ENCODE measurements at regions not wholly inside any gene's neighbourhood (a gene's known extent, or its start where the extent isn't known, plus 50 kb on each side); places are given as distances from the start of the nearest gene placed in this dataset.

- FAIRE-seq: no peak
Observed at GRCh38 chr4:14667624-14668151, 334.6 kb upstream of the CPEB2 start.

DNA sequence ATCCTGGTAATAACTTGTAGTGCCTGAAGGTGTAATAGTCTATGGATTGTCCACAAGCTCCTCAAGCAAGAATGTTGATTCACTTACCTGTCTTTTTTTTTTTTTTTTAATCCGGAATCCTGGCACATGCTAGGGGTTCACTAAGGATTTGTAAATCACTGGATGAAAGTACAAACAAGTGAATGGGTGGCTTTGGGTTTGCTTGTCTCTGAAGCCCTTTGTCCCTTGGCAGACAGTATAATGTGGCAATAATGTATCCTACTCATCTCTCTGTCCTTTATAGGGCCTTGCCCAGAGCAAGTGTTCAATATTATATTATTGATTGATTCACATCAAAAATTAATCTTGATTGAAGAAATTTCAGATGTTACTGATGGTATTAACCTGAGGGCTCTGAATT is 334.0 kb upstream of the CPEB2 start:
- no peak for FAIRE-seq

- no peak for FAIRE-seq
Observed at GRCh38 chr4:14669371-14669770, 332.9 kb upstream of the CPEB2 start.

DNA sequence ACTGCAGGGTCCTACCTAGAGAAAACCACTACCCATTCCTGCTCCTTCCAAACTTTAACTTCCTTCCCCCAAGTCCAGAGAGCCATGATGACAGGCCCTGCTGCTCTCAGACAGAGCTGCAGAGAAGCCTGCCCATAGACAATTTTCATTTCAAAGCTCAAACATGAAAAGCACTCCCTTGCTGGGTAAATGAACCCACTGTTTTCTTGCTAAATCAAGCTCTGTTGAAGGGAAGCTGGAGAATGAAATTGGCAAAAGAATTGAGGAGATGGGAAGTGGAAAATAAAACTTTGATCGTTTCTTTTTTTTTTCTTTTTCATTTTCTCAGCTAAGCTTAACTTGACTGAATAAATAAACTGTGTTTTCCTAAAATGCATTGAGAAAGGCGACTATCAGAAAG is 331.1 kb upstream of the CPEB2 start:
- FAIRE-seq: no peak

- FAIRE-seq: no peak
Observed at GRCh38 chr4:14675279-14675985, 326.8 kb upstream of the CPEB2 start.

DNA sequence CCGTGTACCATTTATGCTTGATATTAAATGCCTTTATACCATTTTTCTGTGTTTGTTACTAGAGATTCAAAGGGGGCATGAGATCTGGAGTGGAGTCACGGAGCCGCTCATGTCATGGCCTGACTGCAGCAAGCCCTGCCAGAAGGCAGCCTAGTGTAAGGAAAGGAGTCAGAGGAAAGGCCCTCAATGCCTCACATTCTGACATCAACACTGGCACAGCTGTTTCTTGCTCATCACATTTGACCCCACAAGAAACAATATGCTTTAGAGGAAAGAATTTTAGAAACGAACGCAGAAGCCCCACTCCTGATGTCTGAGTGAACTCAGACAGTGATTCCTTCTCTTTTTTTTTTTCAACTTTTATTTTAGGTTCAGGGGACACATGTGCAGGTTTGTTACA is 322.4 kb upstream of the CPEB2 start:
- FAIRE-seq: no peak

GRCh38 chr4:14681330-14681729 is 321.0 kb upstream of the CPEB2 start:
- FAIRE-seq: no peak

- no peak for FAIRE-seq
Observed at GRCh38 chr4:14693728-14694127, 308.6 kb upstream of the CPEB2 start.

DNA sequence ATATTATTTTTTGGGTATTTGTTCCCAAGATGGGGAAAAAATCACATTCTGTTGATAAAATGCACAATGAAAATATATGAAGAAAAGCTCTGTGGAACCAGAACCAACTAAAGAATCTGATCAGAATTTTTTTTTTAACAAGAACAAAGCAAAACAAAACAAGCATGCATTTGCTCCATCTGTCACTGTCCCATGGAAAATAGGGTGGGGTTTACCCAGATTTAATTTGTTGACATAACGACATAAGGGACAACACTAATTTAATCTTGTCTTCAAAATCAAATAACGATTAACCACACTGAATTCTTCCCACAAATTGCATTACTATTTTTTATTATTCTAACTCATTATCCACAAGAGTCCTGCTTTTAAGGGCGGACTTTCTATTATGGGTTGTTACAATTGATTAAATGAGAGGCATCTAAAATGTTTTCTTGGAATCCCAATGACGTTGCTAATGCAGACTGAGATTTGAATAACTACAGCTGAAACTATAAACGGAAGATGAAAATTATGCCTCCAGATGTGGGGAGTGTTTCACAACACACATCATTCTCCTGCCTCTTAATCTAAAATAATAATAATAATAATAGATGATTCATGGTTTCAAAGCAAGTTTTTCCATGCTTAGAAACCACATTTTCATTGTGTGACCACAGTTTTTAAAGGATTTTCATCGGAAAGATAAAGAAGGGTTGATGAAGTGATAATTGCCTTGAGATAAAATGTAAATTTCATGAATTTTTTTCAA is 307.0 kb upstream of the CPEB2 start:
- peak; percentile 88 for FAIRE-seq

DNA sequence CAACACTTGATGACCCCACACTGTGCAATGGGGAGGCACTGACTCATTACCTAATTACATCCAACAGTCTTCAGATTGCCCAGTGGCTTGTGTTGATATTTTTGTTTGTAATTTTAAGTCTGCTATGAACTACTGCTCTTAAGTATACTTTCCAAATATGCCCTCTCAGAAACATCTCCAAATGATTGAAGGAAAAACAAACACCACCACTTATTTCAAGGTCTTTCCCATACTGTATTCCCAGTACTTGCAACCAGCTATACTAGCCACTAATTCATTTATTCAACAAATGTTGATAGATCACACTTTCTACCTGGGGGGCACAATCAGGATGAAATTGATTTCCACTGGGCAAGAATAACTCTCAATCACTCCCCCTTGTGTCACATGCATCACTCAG is 302.2 kb upstream of the CPEB2 start:
- no peak for FAIRE-seq

- no peak for FAIRE-seq
Observed at GRCh38 chr4:14700544-14700943, 301.7 kb upstream of the CPEB2 start.

DNA sequence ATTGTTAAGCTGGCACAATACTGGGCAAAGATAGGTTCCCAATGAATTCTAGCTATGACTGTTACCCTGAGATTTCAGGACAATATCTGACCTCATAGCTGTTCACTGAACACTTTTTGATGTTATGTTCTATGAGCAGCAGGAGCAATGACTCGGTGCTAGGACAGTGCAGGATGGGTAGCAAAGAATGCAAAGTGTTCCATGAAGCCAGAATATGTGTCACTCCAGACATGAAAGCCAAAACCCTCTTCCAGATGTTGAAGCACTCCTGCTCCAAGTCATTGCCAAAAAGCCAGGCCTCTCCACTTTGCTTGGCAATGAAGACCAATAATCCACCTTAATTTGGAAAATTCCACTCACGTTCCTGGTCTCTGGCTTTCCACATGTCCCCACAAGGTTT is 300.9 kb upstream of the CPEB2 start:
- no peak for FAIRE-seq

GRCh38 chr4:14701896-14702295 is 300.4 kb upstream of the CPEB2 start:
- FAIRE-seq: no peak

DNA sequence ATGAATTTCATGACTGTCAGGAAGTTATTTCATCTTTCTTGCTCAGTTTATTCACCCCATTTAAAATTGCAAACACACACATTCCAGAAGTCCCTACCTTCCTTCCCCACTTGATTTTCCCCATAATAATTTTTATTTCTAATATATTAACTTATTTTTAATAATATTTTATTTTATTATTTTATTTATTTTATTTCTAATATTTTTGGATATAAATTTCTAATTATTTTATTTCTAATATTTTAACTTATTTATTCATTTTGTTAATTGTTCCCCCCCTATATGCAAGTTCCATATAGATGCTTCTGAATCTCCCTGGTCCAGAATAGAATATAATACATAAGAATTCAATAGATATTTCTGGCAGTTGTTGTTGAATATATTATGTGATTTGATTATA is 293.7 kb upstream of the CPEB2 start:
- FAIRE-seq: peak; percentile 60

GRCh38 chr4:14711259-14711658 is 291.0 kb upstream of the CPEB2 start:
- FAIRE-seq: no peak

DNA sequence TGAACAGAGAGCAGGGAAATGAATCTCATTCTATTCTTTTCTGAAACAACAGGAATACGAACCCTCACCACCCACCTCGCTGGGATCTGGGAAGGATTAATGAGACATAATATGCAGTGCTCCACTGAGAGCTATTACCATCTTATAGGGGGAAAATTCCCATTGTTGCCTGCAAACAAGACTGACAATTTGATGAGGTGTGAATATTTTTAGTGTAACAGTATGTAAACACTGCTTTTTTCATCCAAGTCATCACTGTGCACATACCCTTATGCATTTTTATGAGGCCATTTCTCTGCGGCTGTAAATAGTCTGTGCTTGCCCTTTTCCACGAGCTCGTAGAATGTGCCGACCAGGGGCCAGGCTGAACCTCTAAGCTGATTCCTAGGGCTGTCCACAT is 285.6 kb upstream of the CPEB2 start:
- FAIRE-seq: no peak

GRCh38 chr4:14719053-14719452 is 283.2 kb upstream of the CPEB2 start:
- FAIRE-seq: no peak

DNA sequence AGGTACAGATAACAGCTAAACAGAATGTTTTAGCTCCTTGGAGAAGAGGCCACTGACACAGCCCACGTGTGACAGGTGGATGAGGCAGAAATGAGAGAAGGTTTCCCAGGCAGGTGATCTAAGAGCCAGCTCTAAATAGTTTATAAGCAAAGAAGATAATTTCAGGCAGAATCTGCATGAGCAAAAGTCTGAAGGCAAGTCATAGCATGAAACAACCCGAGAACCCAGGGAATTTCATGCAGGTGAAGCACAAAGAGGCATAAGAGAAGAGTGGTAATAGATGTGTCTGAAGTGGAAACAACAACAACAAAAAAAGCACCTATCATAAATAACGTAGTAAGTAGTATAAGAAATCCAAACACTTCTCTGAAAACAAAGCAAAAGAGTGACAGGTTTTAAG is 275.8 kb upstream of the CPEB2 start:
- FAIRE-seq: no peak

DNA sequence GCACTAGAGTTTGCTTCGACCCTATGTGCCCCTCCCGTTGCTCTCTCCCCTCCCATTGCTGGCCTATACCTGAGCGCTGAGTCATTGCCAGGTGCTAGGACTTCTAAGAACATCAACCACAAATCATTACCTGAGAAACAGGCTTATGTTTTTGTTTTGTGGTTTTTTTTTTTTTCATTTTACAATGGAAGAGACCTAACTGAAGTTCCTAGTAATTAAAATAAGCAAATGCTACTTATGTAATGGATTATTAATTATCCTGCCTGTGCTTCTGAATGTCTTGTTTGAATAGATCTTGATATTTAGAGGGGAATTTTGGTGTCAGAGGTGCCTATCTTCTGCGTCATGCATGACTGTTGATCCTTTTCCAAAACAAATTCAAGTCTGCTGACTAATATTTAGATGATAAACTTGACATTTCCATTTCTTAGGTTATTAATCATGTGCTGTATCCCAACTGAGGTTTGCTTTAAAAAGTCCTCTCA is 275.4 kb upstream of the CPEB2 start:
- no peak for FAIRE-seq

DNA sequence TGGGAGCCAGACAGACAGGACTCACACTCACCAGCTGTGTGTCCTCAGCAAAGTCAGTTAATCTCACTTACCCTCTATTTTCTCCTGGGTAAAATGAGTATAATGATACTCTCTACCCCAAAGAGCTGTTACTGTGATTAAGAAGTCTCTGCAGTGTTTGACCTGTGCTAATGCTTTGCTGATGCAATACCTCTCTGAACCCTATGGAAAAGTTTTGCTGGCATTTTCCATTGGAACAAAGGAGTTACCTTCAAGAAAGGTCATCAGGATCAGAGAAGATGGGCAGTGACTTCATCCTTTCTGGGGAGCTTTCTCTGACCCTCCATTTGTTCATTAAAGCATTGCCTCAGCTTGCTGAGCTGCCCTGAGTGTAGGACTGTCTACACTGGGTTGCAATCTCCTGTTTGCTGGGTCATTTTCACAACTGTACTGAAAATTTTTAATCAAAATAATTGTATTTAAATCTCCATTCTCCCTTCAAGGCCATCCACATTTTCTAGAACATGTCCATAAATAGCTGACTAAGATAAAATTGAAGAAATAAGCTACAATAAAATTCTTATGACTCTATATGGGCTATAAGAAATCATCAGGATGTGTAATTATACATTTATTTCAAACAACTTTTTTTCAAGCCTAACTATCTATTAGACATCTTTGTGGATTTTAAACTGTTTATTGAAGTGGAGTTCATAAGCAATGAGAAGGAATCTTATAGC is 272.8 kb upstream of the CPEB2 start:
- FAIRE-seq: no peak

DNA sequence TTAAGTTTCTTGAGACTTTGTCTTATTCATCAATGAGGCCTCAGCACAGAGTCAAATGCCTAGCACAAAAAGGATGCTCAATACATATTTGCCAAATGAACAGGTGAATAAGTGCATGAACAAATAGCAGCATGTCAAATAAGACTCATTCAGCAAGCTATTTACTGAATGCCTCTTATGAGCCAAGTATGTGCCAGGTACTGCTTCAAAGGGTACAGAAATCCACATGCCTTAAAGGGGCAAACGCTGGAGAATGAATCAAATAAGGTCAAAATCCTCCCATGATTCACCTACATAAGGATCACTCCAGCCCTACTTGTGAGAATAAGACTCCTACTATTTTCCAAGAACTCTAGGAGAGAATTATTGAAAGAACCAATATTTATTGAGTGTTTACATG is 260.2 kb upstream of the CPEB2 start:
- FAIRE-seq: no peak

- FAIRE-seq: no peak
Observed at GRCh38 chr4:14743172-14743571, 259.1 kb upstream of the CPEB2 start.

DNA sequence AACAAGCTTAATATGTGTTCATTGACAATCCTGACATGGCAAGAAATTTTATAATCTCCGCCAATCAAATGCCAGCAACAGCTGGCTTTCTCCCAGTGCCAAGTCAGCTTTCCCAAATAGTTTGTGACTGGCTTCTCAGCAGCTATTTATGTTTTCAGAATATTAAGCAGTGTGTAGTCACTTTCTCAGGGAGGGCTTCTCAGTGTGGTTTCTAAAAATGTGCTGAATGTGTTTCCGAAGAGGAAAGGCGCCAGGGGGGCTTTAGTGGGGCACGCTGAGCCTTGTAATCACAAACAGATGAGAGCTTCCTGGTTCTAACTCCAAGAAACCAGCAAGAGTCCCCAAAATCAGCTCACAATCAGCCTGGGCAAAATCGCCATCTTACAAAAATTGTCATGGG is 258.7 kb upstream of the CPEB2 start:
- FAIRE-seq: no peak

DNA sequence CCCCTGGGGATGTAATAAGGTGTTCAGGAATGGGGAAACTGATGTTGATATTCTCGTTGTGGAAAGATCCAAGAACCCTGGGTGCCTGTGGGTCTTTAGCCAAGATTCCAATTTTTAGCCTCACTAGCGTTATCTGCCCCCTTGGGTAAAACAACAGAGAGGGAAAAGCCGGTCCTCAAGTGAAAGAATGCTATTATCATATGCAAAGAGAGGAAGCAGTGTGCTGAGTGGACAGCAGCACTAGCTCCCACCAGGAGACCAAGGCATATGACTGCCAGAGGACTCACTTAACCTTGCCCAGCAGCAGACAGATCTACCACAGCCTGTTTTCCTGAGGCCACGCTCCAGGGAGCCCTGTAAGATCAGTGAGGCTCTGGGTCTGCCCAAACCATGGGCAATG is 257.9 kb upstream of the CPEB2 start:
- no peak for FAIRE-seq

Measured in endometrium (tissue), 2 donors.